ENCODE measurements at regions not wholly inside any gene's neighbourhood (a gene's known extent, or its start where the extent isn't known, plus 50 kb on each side); places are given as distances from the start of the nearest gene placed in this dataset.

DNA sequence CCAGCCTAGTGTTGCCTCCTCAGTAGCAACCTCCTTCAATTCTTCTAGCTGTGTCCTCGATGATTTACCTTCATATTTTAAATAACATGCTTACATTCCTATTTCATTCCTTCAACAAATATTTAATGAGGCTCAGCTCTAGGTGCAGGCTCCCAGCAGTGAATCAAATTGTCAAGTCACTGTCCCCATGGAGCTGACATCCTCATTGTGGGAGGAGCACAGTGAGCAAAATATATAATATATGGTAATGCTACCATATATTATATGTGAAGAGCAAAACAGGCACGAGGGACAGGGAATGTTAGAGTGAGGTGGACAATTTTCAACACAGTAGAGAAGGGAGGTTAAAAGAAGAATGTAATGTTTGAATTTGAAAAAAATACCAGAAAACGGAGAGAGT lies 869.1 kb downstream of the SLC4A3 start:
- no peak overlapping the region for H4K91ac ChIP-seq (ENCODE audit: low read length)
- no peak overlapping the region for H2AK5ac ChIP-seq (ENCODE audit: low read length, severe bottlenecking)
- H3K9me3 ChIP-seq (ENCODE audit: control insufficient read depth, low read length), result no peaks in the 10 kb centered on the region
- peaks cover 2% of the 10 kb centered on the region for H3K4me1 ChIP-seq (ENCODE audit: control insufficient read depth, insufficient read depth, low read depth, low read length)
- no peaks in the 10 kb centered on the region for H3K36me3 ChIP-seq (ENCODE audit: control insufficient read depth in 1 of 2, insufficient read depth in 2 of 2, low read depth in 1 of 2, low read length in 2 of 2)
- H2BK15ac ChIP-seq (ENCODE audit: low read depth, poor library complexity, severe bottlenecking), result no peak overlapping the region
- H3K4ac ChIP-seq (ENCODE audit: low read depth in 1 of 2, low read length in 2 of 2), result no peak overlapping the region
- 85% methylated on average over 3 of the region's 3 CpGs for WGBS
- no peak overlapping the region for H4K8ac ChIP-seq (ENCODE audit: low read length)
- H3K79me1 ChIP-seq (replicated peaks; ENCODE audit: low read length, poor library complexity, severe bottlenecking), result no peaks in the 10 kb centered on the region
- H2BK5ac ChIP-seq (ENCODE audit: low read depth, low read length, poor library complexity, severe bottlenecking), result no peak overlapping the region
- H3K14ac ChIP-seq (ENCODE audit: low read length in 2 of 2), result no peak overlapping the region
- no peak overlapping the region for H3K4me3 ChIP-seq (ENCODE audit: insufficient read depth in 1 of 2, low read depth in 1 of 2, low read length in 2 of 2)
- H3K18ac ChIP-seq (ENCODE audit: low read depth in 1 of 2, low read length in 2 of 2), result no peak overlapping the region
- no peak overlapping the region for H2BK120ac ChIP-seq (ENCODE audit: low read depth, low read length)
- H3K27me3 ChIP-seq (ENCODE audit: control insufficient read depth in 1 of 2, insufficient read depth in 1 of 2, low read length in 2 of 2), result no peaks in the 10 kb centered on the region
- no peak for DNase-seq
- H2BK12ac ChIP-seq (ENCODE audit: low read length in 2 of 2), result no peak overlapping the region
- H3K27ac ChIP-seq (ENCODE audit: low read length, poor library complexity, severe bottlenecking), result no peak overlapping the region
- H3K23ac ChIP-seq (ENCODE audit: low read length in 2 of 2), result no peak overlapping the region
- H3K4me2 ChIP-seq (ENCODE audit: low read length, poor library complexity, severe bottlenecking), result no peak overlapping the region
- H2AFZ ChIP-seq (ENCODE audit: low read depth, low read length), result no peak overlapping the region
- H3K9ac ChIP-seq (ENCODE audit: low read length), result no peak overlapping the region

DNA sequence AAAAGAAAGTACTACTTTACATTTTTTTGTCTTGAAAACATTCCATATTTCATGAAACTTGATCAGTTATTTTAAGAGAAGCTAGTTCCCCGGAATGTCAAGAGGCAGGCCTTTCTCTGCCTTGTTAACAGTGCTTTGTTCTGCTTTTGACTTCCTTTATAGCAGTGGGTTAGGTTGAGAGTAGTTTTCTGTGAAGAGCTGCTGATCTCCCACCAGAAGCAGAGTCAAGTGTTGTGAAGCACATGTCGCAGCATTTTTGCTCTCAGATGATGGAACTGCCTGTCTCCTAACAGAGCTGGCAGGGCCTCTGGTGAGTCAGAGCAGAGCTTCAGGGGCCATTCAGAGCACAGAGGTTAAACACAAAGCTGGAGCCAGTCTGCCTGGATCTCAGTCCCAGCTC lies 871.8 kb downstream of the SLC4A3 start:
- Histone ChIP-seq H3K4me3 (ENCODE audit: insufficient read depth in 1 of 2, low read depth in 1 of 2, low read length in 2 of 2) (no peak overlapping the region), H3K23ac (ENCODE audit: low read length in 2 of 2) (no peak overlapping the region), H3K27me3 (ENCODE audit: control insufficient read depth in 1 of 2, insufficient read depth in 1 of 2, low read length in 2 of 2) (no peaks in the 10 kb centered on the region), H4K8ac (ENCODE audit: low read length) (no peak overlapping the region), H4K91ac (ENCODE audit: low read length) (no peak overlapping the region), H2AFZ (ENCODE audit: low read depth, low read length) (no peak overlapping the region), H3K4ac (ENCODE audit: low read depth in 1 of 2, low read length in 2 of 2) (no peak overlapping the region), H3K14ac (ENCODE audit: low read length in 2 of 2) (no peak overlapping the region), H3K9ac (ENCODE audit: low read length) (peak overlapping the region; percentile 50), H2BK12ac (ENCODE audit: low read length in 2 of 2) (no peak overlapping the region), H2AK5ac (ENCODE audit: low read length, severe bottlenecking) (no peak overlapping the region), H3K79me1 (replicated peaks; ENCODE audit: low read length, poor library complexity, severe bottlenecking) (no peaks in the 10 kb centered on the region), H3K9me3 (ENCODE audit: control insufficient read depth, low read length) (no peaks in the 10 kb centered on the region), H3K27ac (ENCODE audit: low read length, poor library complexity, severe bottlenecking) (peak overlapping the region; percentile 31), H3K36me3 (ENCODE audit: control insufficient read depth in 1 of 2, insufficient read depth in 2 of 2, low read depth in 1 of 2, low read length in 2 of 2) (no peaks in the 10 kb centered on the region), H2BK120ac (ENCODE audit: low read depth, low read length) (no peak overlapping the region), H3K4me2 (ENCODE audit: low read length, poor library complexity, severe bottlenecking) (no peak overlapping the region), H2BK5ac (ENCODE audit: low read depth, low read length, poor library complexity, severe bottlenecking) (no peak overlapping the region), H2BK15ac (ENCODE audit: low read depth, poor library complexity, severe bottlenecking) (no peak overlapping the region), H3K18ac (ENCODE audit: low read depth in 1 of 2, low read length in 2 of 2) (peak overlapping the region in 1 of 2 experiments; percentile 28), H3K4me1 (ENCODE audit: control insufficient read depth, insufficient read depth, low read depth, low read length) (peaks cover 2% of the 10 kb centered on the region)
- 15% methylated on average over 2 of the region's 2 CpGs for WGBS
- peak; percentile 79 for DNase-seq

- Histone ChIP-seq H2BK15ac (ENCODE audit: low read depth, poor library complexity, severe bottlenecking) (no peak overlapping the region), H3K9me3 (ENCODE audit: control insufficient read depth, low read length) (no peaks in the 10 kb centered on the region), H3K9ac (ENCODE audit: low read length) (no peak overlapping the region), H3K4me2 (ENCODE audit: low read length, poor library complexity, severe bottlenecking) (no peak overlapping the region), H3K18ac (ENCODE audit: low read depth in 1 of 2, low read length in 2 of 2) (no peak overlapping the region), H2AK5ac (ENCODE audit: low read length, severe bottlenecking) (no peak overlapping the region), H3K36me3 (ENCODE audit: control insufficient read depth in 1 of 2, insufficient read depth in 2 of 2, low read depth in 1 of 2, low read length in 2 of 2) (no peaks in the 10 kb centered on the region), H3K23ac (ENCODE audit: low read length in 2 of 2) (no peak overlapping the region), H3K79me1 (replicated peaks; ENCODE audit: low read length, poor library complexity, severe bottlenecking) (no peaks in the 10 kb centered on the region), H3K4ac (ENCODE audit: low read depth in 1 of 2, low read length in 2 of 2) (no peak overlapping the region), H2BK5ac (ENCODE audit: low read depth, low read length, poor library complexity, severe bottlenecking) (no peak overlapping the region), H3K4me3 (ENCODE audit: insufficient read depth in 1 of 2, low read depth in 1 of 2, low read length in 2 of 2) (no peak overlapping the region), H2AFZ (ENCODE audit: low read depth, low read length) (no peak overlapping the region), H2BK12ac (ENCODE audit: low read length in 2 of 2) (no peak overlapping the region), H3K4me1 (ENCODE audit: control insufficient read depth, insufficient read depth, low read depth, low read length) (peaks cover 9% of the 10 kb centered on the region), H3K27me3 (ENCODE audit: control insufficient read depth in 1 of 2, insufficient read depth in 1 of 2, low read length in 2 of 2) (no peaks in the 10 kb centered on the region), H2BK120ac (ENCODE audit: low read depth, low read length) (no peak overlapping the region), H4K8ac (ENCODE audit: low read length) (no peak overlapping the region), H3K27ac (ENCODE audit: low read length, poor library complexity, severe bottlenecking) (no peak overlapping the region), H4K91ac (ENCODE audit: low read length) (no peak overlapping the region), H3K14ac (ENCODE audit: low read length in 2 of 2) (no peak overlapping the region)
- 100% methylated on average over 2 of the region's 3 CpGs for WGBS
- no peak for DNase-seq
Observed at GRCh38 chr2:220502539-220502938, 875.1 kb downstream of the SLC4A3 start.

DNA sequence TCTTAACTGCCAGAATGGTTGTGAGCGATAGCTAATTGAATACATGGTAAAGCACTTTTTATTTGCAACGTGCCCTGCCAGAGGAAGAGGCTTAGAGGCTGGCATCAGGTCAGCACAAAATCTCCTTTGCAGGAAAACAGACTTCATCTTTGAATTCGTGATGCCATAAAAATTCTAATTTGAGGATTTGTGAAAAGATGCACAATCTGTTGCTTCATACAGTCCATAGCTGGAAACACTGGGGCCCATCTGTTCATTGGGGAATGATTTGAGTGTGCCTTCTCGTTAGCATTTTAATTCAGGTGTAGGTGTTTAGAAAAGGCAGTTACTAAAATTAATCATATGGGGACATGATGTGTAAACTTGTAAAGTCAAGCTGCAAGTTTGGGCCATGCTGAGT lies 876.0 kb downstream of the SLC4A3 start:
- Histone ChIP-seq H2BK12ac (ENCODE audit: low read length in 2 of 2) (no peak overlapping the region), H3K27ac (ENCODE audit: low read length, poor library complexity, severe bottlenecking) (no peak overlapping the region), H3K79me1 (replicated peaks; ENCODE audit: low read length, poor library complexity, severe bottlenecking) (no peaks in the 10 kb centered on the region), H3K9ac (ENCODE audit: low read length) (no peak overlapping the region), H3K4me2 (ENCODE audit: low read length, poor library complexity, severe bottlenecking) (no peak overlapping the region), H2BK120ac (ENCODE audit: low read depth, low read length) (no peak overlapping the region), H3K23ac (ENCODE audit: low read length in 2 of 2) (no peak overlapping the region), H3K18ac (ENCODE audit: low read depth in 1 of 2, low read length in 2 of 2) (no peak overlapping the region), H3K4me3 (ENCODE audit: insufficient read depth in 1 of 2, low read depth in 1 of 2, low read length in 2 of 2) (no peak overlapping the region), H3K4me1 (ENCODE audit: control insufficient read depth, insufficient read depth, low read depth, low read length) (peaks cover 9% of the 10 kb centered on the region), H2AK5ac (ENCODE audit: low read length, severe bottlenecking) (no peak overlapping the region), H3K9me3 (ENCODE audit: control insufficient read depth, low read length) (no peaks in the 10 kb centered on the region), H3K27me3 (ENCODE audit: control insufficient read depth in 1 of 2, insufficient read depth in 1 of 2, low read length in 2 of 2) (no peaks in the 10 kb centered on the region), H3K36me3 (ENCODE audit: control insufficient read depth in 1 of 2, insufficient read depth in 2 of 2, low read depth in 1 of 2, low read length in 2 of 2) (no peaks in the 10 kb centered on the region), H2BK5ac (ENCODE audit: low read depth, low read length, poor library complexity, severe bottlenecking) (no peak overlapping the region), H4K8ac (ENCODE audit: low read length) (no peak overlapping the region), H4K91ac (ENCODE audit: low read length) (no peak overlapping the region), H3K4ac (ENCODE audit: low read depth in 1 of 2, low read length in 2 of 2) (no peak overlapping the region), H2AFZ (ENCODE audit: low read depth, low read length) (no peak overlapping the region), H2BK15ac (ENCODE audit: low read depth, poor library complexity, severe bottlenecking) (no peak overlapping the region), H3K14ac (ENCODE audit: low read length in 2 of 2) (no peak overlapping the region)
- no peak for DNase-seq
- WGBS, result 96% methylated on average over 4 of the region's 4 CpGs

Data from mesenchymal stem cell (in vitro differentiated cells and primary cell).